ENCODE measurements at regions not wholly inside any gene's neighbourhood (a gene's known extent, or its start where the extent isn't known, plus 50 kb on each side); places are given as distances from the start of the nearest gene placed in this dataset.

GRCh38 chr16:17050468-17050867 is 420.3 kb downstream of the XYLT1 start:
- DNase-seq (ENCODE audit: low read depth in 2 of 2) = no peak
